Coronary artery (tissue), 2 donors: ENCODE measurements at regions not wholly inside any gene's neighbourhood (a gene's known extent, or its start where the extent isn't known, plus 50 kb on each side); places are given as distances from the start of the nearest gene placed in this dataset.

Experiments used
- DNase-seq: peaks from one replicate; pipeline ENCODE4 v3.0.0-alpha.2; 2017; ENCODE audit warnings: low spot score
- H3K27ac ChIP-seq, 2 donors: fragments of 200-600 bp; sonication (generic); one replicate each; pipeline ENCODE4 v1.5.1; 2016 to 2019
- H3K4me3 ChIP-seq: fragments of 200-600 bp; sonication (generic); 2 replicates; pipeline ENCODE4 v1.5.1; 2016; ENCODE audit warnings: mild to moderate bottlenecking, moderate library complexity
- CTCF ChIP-seq: fragments of 200-600 bp; sonication (generic); IDR thresholded peaks from one replicate; pipeline ENCODE4 v1.5.1; 2019; ENCODE audit warnings: antibody characterized with exemption

- no peak for DNase-seq
- no peak for TF ChIP-seq CTCF
- H3K27ac ChIP-seq: no peak overlapping the region
- H3K4me3 ChIP-seq: no peak overlapping the region
These were observed 294.9 kb upstream of the ATP5MC3 start for GRCh38 chr2:175476374-175476773.

- Histone ChIP-seq H3K27ac (no peak overlapping the region), H3K4me3 (no peak overlapping the region)
- no peak for DNase-seq
- no peak for TF ChIP-seq CTCF
These were observed 293.6 kb upstream of the ATP5MC3 start for GRCh38 chr2:175475130-175475529.

GRCh38 chr2:175468431-175469098, 287.1 kb upstream of the ATP5MC3 start:
- H3K4me3 ChIP-seq: no peak overlapping the region
- TF ChIP-seq CTCF: no peak
- H3K27ac ChIP-seq: no peak overlapping the region
- DNase-seq: no peak

- DNase-seq: no peak
- H3K27ac ChIP-seq: no peak overlapping the region
- no peak overlapping the region for H3K4me3 ChIP-seq
- TF ChIP-seq CTCF: no peak
These were observed 283.6 kb upstream of the ATP5MC3 start for GRCh38 chr2:175465101-175465500.

GRCh38 chr2:175464311-175464670, 282.8 kb upstream of the ATP5MC3 start:
- no peak for TF ChIP-seq CTCF
- no peak overlapping the region for H3K4me3 ChIP-seq
- no peak overlapping the region for H3K27ac ChIP-seq
- DNase-seq: no peak

- H3K27ac ChIP-seq: no peak overlapping the region
- no peak for DNase-seq
These were observed 282.2 kb upstream of the ATP5MC3 start for GRCh38 chr2:175463589-175464310.

More at GRCh38 chr2:175463589-175464310, 282.2 kb upstream of the ATP5MC3 start:
- TF ChIP-seq CTCF: no peak
- no peak overlapping the region for H3K4me3 ChIP-seq
